ENCODE measurements at regions not wholly inside any gene's neighbourhood (a gene's known extent, or its start where the extent isn't known, plus 50 kb on each side); places are given as distances from the start of the nearest gene placed in this dataset.

GRCh38 chr1:11596295-11596694 is 57.9 kb downstream of the FBXO2 start:
- DNase-seq (ENCODE audit: low read depth): no peak
- no peak overlapping the region for H3K4me3 ChIP-seq (ENCODE audit: control insufficient read depth, low read depth, low read length)
- TF ChIP-seq CTCF (conservative IDR thresholded peaks at IDR 0.05; ENCODE audit: control insufficient read depth, insufficient read depth, low read depth, low read length): no peak

- no peak overlapping the region for H3K4me3 ChIP-seq (ENCODE audit: control insufficient read depth, low read depth, low read length)
- no peak for DNase-seq (ENCODE audit: low read depth)
- TF ChIP-seq CTCF (conservative IDR thresholded peaks at IDR 0.05; ENCODE audit: control insufficient read depth, insufficient read depth, low read depth, low read length): no peak
Measured at GRCh38 chr1:11595285-11595684, 58.9 kb downstream of the FBXO2 start.

GRCh38 chr1:11594625-11595024 is 59.6 kb downstream of the FBXO2 start:
- no peak overlapping the region for H3K4me3 ChIP-seq (ENCODE audit: control insufficient read depth, low read depth, low read length)
- TF ChIP-seq CTCF (conservative IDR thresholded peaks at IDR 0.05; ENCODE audit: control insufficient read depth, insufficient read depth, low read depth, low read length): no peak
- no peak for DNase-seq (ENCODE audit: low read depth)

GRCh38 chr1:11594222-11594621 is 60.0 kb downstream of the FBXO2 start:
- peak; percentile 5 for DNase-seq (ENCODE audit: low read depth)
- H3K4me3 ChIP-seq (ENCODE audit: control insufficient read depth, low read depth, low read length): no peak overlapping the region
- no peak for TF ChIP-seq CTCF (conservative IDR thresholded peaks at IDR 0.05; ENCODE audit: control insufficient read depth, insufficient read depth, low read depth, low read length)

GRCh38 chr1:11592752-11593151 is 61.5 kb downstream of the FBXO2 start:
- H3K4me3 ChIP-seq (ENCODE audit: control insufficient read depth, low read depth, low read length): no peak overlapping the region
- TF ChIP-seq CTCF (conservative IDR thresholded peaks at IDR 0.05; ENCODE audit: control insufficient read depth, insufficient read depth, low read depth, low read length): no peak
- DNase-seq (ENCODE audit: low read depth): no peak

- no peak for DNase-seq (ENCODE audit: low read depth)
- no peak for TF ChIP-seq CTCF (conservative IDR thresholded peaks at IDR 0.05; ENCODE audit: control insufficient read depth, insufficient read depth, low read depth, low read length)
- H3K4me3 ChIP-seq (ENCODE audit: control insufficient read depth, low read depth, low read length): no peak overlapping the region
Measured at GRCh38 chr1:11590395-11590794, 63.8 kb downstream of the FBXO2 start.
